Loucy (cell line): ENCODE measurements at regions not wholly inside any gene's neighbourhood (a gene's known extent, or its start where the extent isn't known, plus 50 kb on each side); places are given as distances from the start of the nearest gene placed in this dataset.

ENCODE experiments used
- H2AFZ ChIP-seq: fragments of 200-600 bp; sonication (generic); 2 replicates; pipeline ENCODE4 v1.6.0; 2016; ENCODE audit warnings: antibody characterized with exemption, mild to moderate bottlenecking, low read length, moderate library complexity
- H3F3A ChIP-seq: fragments of 200-600 bp; 2 replicates; pipeline ENCODE4 v1.6.0; 2016; ENCODE audit warnings: antibody characterized with exemption, low read depth, mild to moderate bottlenecking
- H3K27me3 ChIP-seq: fragments of 200-600 bp; sonication (generic); 2 replicates; pipeline ENCODE4 v1.6.1; 2014; ENCODE audit warnings: low read length, mild to moderate bottlenecking; ENCODE audit not compliant: insufficient read depth, poor library complexity, severe bottlenecking
- H3K36me3 ChIP-seq: fragments of 200-600 bp; sonication (generic); 2 replicates; pipeline ENCODE4 v1.6.1; 2016; ENCODE audit warnings: low read length; ENCODE audit not compliant: insufficient read depth
- H3K4me1 ChIP-seq: fragments of 200-600 bp; sonication (generic); 2 replicates; pipeline ENCODE4 v1.5.1; 2014; ENCODE audit warnings: low read length, mild to moderate bottlenecking; ENCODE audit not compliant: insufficient read depth, poor library complexity, severe bottlenecking
- H3K4me2 ChIP-seq: fragments of 200-600 bp; sonication (generic); 2 replicates; pipeline ENCODE4 v1.6.0; 2014; ENCODE audit warnings: antibody characterized with exemption, low read length, low read depth, mild to moderate bottlenecking; ENCODE audit not compliant: poor library complexity, severe bottlenecking
- H3K4me3 ChIP-seq: fragments of 200-600 bp; sonication (generic); 2 replicates; pipeline ENCODE4 v1.5.1; 2014; ENCODE audit warnings: low read length, mild to moderate bottlenecking, mixed read lengths; ENCODE audit not compliant: poor library complexity, severe bottlenecking
- H3K79me2 ChIP-seq: fragments of 200-600 bp; sonication (generic); 2 replicates; pipeline ENCODE4 v1.6.1; 2014; ENCODE audit warnings: low read length; ENCODE audit not compliant: insufficient read depth
- H3K9ac ChIP-seq: fragments of 200-600 bp; sonication (generic); 2 replicates; pipeline ENCODE4 v1.6.0; 2014; ENCODE audit warnings: mild to moderate bottlenecking, low read depth, low read length, moderate library complexity; ENCODE audit not compliant: poor library complexity, severe bottlenecking
- H3K9me2 ChIP-seq: fragments of 200-600 bp; sonication (generic); replicated peaks from 2 replicates; pipeline ENCODE4 v1.6.1; 2016; ENCODE audit warnings: low read depth, low read length, mixed read lengths
- H3K9me3 ChIP-seq: fragments of 200-600 bp; sonication (generic); 2 replicates; pipeline ENCODE4 v1.6.1; 2014; ENCODE audit warnings: mild to moderate bottlenecking, antibody characterized with exemption, low read length, low read depth; ENCODE audit not compliant: insufficient read depth
- H4K20me1 ChIP-seq: fragments of 200-600 bp; sonication (generic); 2 replicates; pipeline ENCODE4 v1.6.0; 2014; ENCODE audit warnings: antibody characterized with exemption, low read length, mild to moderate bottlenecking; ENCODE audit not compliant: insufficient read depth, poor library complexity, severe bottlenecking
- EZH2phosphoT487 ChIP-seq: fragments of 200-600 bp; IDR thresholded peaks from 2 replicates; pipeline ENCODE4 v1.6.1; 2018; ENCODE audit warnings: antibody characterized with exemption, mild to moderate bottlenecking, moderate library complexity, borderline replicate concordance
- TF ChIP-seq, protein P1 (sequence below): fragments of 200-600 bp; sonication (generic); conservative IDR thresholded peaks from 2 replicates; pipeline ENCODE4 v1.5.1; 2014; ENCODE audit warnings: mild to moderate bottlenecking, antibody characterized with exemption, low read length

DNA sequence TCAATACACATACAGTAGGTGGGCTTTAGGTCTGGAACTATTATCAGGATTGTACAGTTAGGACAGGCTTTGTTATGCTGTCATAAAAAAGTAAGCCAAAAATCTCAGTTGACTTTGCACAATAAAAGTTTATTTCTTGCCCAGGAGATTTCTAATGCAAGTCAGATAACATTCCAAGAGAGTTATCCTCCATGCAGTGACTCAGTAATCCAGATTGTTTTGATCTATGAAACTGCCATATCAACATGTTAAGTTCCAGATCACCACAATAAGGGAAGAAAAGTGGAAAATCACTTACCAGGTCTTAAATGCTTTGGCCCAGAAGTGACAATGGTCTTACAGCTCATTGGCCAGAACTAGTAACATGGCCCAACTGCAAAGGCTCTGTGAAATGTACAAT lies 636.2 kb upstream of the KLF12 start:
- no peaks in the 10 kb centered on the region for H3K27me3 ChIP-seq
- TF ChIP-seq EZH2phosphoT487: no peak
- TF ChIP-seq, protein P1, sequence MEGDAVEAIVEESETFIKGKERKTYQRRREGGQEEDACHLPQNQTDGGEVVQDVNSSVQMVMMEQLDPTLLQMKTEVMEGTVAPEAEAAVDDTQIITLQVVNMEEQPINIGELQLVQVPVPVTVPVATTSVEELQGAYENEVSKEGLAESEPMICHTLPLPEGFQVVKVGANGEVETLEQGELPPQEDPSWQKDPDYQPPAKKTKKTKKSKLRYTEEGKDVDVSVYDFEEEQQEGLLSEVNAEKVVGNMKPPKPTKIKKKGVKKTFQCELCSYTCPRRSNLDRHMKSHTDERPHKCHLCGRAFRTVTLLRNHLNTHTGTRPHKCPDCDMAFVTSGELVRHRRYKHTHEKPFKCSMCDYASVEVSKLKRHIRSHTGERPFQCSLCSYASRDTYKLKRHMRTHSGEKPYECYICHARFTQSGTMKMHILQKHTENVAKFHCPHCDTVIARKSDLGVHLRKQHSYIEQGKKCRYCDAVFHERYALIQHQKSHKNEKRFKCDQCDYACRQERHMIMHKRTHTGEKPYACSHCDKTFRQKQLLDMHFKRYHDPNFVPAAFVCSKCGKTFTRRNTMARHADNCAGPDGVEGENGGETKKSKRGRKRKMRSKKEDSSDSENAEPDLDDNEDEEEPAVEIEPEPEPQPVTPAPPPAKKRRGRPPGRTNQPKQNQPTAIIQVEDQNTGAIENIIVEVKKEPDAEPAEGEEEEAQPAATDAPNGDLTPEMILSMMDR: no peak
- no peak overlapping the region for H2AFZ ChIP-seq
- H3K9me2 ChIP-seq: no peaks in the 10 kb centered on the region
- H4K20me1 ChIP-seq: no peaks in the 10 kb centered on the region
- no peaks in the 10 kb centered on the region for H3K4me1 ChIP-seq
- no peaks in the 10 kb centered on the region for H3K9me3 ChIP-seq
- H3K79me2 ChIP-seq: no peaks in the 10 kb centered on the region
- no peak overlapping the region for H3K4me3 ChIP-seq
- no peak overlapping the region for H3K4me2 ChIP-seq
- H3K9ac ChIP-seq: no peak overlapping the region
- H3K36me3 ChIP-seq: no peaks in the 10 kb centered on the region
- H3F3A ChIP-seq: no peaks in the 10 kb centered on the region

DNA sequence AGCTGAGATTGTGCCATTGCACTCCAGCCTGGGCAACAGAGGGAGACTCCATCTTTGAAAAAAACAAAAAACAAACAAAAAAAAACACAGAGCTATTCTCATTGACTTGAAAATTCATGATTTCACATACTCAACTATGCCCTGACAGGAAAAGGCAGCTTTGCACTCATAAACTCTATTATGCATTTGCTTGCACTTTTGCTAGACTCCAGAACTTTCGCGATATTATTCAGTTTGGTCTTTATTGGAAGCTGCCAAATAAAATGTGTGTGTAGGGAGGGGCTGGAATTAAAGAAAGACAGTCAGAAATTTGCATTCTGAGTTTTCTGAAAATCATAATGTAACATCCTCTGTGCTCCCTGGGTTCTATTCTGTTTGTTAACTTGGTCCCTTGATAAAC lies 635.1 kb upstream of the KLF12 start:
- H3K9ac ChIP-seq: no peak overlapping the region
- no peak overlapping the region for H3K4me3 ChIP-seq
- TF ChIP-seq EZH2phosphoT487: no peak
- TF ChIP-seq, protein P1: no peak
- no peak overlapping the region for H2AFZ ChIP-seq
- H3K9me3 ChIP-seq: no peaks in the 10 kb centered on the region
- no peak overlapping the region for H3K4me2 ChIP-seq
- no peaks in the 10 kb centered on the region for H3K79me2 ChIP-seq
- no peaks in the 10 kb centered on the region for H3K9me2 ChIP-seq
- no peaks in the 10 kb centered on the region for H4K20me1 ChIP-seq
- no peaks in the 10 kb centered on the region for H3F3A ChIP-seq
- no peaks in the 10 kb centered on the region for H3K4me1 ChIP-seq
- no peaks in the 10 kb centered on the region for H3K27me3 ChIP-seq
- H3K36me3 ChIP-seq: no peaks in the 10 kb centered on the region

DNA sequence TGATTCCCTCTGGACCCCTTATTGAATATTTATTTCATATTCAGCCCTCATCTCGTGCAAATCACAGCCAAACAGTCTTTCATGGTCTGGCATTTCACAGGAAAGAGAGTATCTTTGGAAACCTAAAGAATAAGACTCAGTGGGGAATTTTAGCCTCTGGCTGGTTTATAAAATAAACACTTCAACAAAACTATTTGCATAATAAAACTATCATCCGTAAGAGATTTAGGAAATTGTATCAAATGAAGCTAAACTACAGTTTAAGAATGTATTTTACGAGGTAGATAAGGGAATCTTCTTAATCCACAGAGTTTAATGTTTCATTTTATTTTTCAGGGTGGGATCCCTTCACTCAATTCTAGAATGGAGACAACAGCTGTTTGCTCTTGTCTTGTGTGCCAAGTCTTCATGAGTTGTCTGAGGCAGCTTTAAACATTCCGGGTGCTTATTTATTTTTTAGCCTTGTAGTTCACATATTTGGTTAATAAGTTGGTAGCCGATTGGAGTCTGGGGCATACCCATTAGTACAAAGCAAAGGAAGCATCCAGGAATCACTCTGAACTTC lies 634.4 kb upstream of the KLF12 start:
- TF ChIP-seq, protein P1: no peak
- no peak for TF ChIP-seq EZH2phosphoT487
- no peaks in the 10 kb centered on the region for H4K20me1 ChIP-seq
- H3K4me2 ChIP-seq: no peak overlapping the region
- no peaks in the 10 kb centered on the region for H3K9me2 ChIP-seq
- no peaks in the 10 kb centered on the region for H3K9me3 ChIP-seq
- H3K36me3 ChIP-seq: no peaks in the 10 kb centered on the region
- H3K9ac ChIP-seq: no peak overlapping the region
- H3K4me3 ChIP-seq: no peak overlapping the region
- H3F3A ChIP-seq: no peaks in the 10 kb centered on the region
- H3K79me2 ChIP-seq: no peaks in the 10 kb centered on the region
- H3K27me3 ChIP-seq: no peaks in the 10 kb centered on the region
- no peaks in the 10 kb centered on the region for H3K4me1 ChIP-seq
- no peak overlapping the region for H2AFZ ChIP-seq
